NCI-H1694 (cell line): ENCODE measurements at regions not wholly inside any gene's neighbourhood (a gene's known extent, or its start where the extent isn't known, plus 50 kb on each side); places are given as distances from the start of the nearest gene placed in this dataset.

ENCODE experiments used
- DNase-seq: peaks from one replicate; lab custom pipeline; 2025; lab: John Stamatoyannopoulos, UW

DNA sequence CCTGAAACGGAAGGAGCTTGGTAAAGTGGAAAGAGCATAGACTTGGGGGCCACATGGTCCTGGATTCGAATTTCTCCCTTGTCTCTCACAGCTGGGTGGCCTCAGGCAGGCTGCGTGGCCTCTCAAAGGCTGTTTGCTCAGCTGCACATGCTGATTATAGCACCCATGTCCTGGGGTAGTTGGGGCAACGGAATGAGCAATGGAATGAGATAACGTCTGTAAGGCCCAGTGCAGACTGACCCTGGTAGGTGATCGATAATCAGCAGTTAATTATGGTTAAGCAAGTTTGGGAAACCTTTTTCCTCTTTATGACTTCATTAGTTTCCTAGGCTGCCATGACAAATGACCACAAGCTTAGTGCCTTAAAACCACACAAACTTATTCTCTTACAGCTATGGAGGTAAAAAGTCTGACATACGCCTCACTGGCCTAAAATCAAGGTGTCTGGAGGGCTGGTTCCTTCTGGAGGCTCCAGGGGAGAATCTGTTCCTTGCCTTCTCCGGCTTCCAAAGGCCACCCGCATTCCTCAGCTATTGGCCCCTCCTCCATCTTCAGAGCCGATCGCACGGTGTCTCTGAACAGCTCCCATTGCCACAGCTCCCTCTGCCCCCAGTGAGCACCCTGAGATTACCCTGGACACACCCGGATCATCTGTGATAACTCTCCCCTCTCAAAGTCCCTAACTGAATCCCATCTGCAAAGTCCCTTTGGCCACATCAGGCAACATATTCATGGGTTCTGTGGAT is 294.9 kb upstream of the FOXF1 start:
- no peak for DNase-seq

DNA sequence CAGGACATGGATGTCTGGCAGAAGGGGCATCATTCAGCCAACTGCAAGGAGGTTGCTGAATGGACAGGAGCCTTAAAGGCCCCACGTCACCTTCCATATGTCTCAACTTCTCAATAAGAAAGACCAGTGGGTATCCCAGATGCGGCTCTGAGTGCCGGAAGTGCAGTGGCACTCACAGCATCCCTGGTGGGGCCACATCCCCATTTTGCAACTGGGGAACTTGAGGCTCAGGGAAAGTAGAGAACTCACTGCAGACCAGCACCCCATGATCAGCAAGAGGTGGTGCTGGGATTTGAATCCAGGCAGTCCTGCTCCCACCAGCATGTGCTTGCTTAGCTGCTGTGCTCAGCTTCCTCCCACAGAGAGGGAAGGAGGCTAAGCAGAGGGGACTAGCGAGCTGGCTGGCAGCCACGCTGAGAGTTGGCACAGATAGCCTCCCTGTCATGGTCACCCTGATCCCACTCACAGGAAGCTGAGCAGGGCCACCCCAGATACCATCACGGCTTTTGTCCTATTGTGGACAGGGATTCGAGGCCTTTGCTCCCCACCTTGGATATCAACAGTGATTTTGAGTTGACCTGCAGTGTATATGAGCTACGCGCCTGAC is 294.2 kb upstream of the FOXF1 start:
- DNase-seq: no peak

DNA sequence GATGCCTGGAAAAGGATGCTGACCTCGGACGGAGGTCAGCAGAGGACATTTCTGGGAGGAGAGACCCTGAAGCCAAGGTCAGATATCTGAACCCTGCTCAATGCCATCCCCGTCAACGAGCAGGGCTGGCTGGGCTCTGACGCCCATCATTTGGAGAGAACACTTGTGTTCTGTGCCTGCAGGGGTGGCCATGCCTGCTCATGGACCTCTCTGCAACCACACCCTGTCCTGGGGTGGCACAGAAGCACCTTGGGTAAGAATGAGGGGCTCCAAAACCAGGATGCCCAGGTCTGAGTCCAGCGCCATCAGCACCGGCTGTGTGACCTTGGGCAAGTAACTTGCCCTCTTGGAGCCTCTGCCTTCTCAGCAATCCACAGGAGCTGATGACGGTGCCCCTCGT is 293.7 kb upstream of the FOXF1 start:
- DNase-seq: no peak

DNA sequence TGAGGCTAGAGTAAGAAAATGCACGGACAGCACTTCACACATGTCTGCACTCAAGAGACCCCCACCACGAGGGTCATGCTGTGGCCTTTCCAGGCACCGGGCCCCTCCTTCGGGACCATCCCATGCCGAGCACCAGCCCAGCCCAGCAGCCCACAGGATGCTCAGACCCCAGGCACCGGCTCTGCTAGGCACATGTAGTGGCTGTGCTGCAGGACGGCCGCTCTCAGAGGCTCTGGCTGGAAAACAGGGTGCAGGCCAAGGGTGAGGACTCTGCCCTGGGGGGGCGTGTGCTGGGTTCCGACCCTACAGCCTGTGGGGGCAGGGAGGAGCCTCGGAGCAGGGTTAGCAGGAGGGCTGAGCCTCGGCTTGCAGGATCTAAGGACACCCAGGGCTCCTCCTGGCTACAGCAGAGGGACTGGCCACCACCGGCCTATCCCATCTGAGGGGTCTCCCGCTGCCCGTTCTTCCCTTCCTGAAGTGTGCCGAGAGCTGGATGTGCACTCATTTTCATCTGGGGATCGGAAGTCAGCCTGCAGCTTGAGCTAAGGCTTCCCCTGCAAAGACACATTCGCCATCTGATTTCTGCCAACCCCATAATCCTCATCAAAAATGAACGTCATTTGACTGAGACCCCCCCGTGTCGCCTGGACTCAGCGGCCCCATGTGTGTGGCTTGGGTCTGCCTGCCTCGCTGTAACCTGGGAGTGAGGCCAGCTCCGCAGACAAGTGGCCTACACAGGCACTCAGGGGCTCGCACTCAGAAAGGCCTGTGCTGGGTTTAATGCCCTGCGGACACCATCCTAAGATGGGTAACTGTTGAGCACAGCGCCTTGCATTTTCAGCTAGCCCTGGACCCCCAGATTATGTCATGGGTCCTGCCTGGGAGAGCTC is 293.1 kb upstream of the FOXF1 start:
- no peak for DNase-seq

DNA sequence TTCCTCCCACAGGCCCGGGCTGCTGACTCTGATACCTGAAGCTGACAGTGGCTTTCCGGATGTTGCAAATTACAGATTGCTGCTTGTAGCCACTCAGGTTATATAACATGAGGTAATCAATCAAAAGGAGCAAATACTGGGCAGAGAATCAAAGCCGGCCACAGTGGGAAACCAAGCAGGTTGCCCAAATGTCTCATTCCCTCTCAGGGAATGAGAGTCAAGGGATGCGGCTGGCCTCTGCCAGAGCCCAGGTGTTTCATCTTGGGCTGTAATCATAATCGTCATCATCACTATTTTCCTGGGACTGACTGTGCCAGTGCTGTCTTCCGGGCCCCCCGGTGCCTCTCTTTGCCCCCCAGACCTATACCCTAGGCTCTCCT is 292.4 kb upstream of the FOXF1 start:
- DNase-seq: no peak

DNA sequence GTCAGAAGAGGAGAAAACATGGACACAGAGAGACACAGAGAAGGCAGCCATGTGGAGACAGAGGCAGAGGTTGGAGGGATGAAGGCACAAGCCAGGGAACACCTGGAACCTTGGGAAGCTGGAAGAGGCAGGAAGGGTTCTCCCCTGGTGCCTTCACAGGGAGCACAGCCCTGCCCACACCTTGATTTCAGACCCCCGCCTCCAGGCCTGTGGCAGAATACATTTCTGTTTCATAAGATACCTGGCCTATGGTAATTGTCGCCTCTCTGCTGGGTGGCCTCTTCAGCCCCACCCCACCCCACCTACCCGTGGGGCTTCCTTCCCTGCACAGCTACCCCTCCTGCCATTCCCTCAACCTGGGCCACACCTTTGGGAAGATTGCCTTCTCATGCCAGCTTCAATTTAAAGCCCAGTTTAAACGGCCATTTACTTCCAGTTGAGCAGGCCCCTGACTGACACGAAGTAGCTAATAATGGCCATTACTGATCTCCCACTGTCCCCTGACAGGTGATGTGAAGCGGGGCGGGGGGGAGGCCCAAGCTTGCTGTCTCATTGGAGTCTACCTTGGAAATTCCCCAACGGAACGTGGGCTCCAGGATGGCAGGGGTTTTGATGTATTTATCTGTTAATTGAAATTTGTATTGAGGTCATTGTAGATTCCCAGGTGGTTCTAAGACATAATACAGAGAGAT is 291.7 kb upstream of the FOXF1 start:
- DNase-seq: no peak

DNA sequence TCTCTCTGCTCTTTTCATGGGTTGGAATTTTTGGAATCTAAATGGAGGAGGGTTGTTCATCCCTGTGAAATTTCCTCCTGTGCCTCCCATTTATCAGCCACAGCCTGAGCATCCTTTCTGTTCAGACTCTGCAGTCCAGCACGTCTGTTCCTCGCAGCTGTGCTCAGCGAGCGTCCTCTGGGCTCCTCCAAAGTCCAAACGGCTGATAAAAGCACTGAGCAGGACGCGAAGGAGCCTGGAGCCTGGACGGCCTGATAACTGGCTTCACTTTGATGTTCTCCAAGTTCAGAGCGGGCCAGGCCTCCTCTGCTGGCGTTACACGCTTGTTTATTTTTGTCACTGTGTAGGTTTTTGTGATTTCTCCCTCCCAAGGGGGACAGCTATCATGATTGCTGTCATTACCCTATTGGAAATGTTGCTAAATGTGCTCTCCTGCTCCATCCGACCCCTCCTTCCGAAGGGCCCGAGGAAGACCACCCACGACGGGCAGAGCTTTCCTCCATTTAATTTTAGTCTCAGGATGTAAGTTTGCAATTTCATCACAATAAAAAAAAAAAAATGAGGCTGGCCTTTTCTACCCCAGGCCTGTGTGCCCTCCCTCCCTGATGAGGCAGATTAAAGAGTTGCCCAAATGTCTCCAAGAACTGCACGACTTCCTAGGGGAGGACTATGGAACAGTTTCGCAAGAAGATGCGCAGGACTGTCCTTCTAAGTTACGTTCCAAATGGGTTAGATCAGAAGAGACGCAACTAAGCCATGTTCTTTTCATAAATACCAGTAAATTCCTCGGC is 290.5 kb upstream of the FOXF1 start:
- no peak for DNase-seq

DNA sequence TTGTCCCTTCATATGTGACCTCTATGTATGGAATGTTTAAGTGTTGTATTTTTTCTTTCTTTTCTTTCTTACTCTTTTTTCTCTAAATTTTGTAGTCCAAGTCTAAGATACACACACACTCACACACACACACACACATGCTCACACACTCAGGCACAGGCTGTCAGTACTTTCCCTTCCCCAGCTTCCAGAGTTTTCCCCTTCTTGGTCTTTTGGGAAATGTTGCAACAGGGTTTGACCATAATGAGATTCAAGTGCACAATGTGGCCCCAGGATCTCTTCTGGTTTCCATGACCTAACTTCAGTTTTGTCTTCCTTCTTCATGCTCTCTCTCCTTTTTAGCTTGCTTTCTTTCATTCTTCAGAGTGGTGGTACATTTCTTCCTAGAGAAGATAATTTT is 289.8 kb upstream of the FOXF1 start:
- no peak for DNase-seq

DNA sequence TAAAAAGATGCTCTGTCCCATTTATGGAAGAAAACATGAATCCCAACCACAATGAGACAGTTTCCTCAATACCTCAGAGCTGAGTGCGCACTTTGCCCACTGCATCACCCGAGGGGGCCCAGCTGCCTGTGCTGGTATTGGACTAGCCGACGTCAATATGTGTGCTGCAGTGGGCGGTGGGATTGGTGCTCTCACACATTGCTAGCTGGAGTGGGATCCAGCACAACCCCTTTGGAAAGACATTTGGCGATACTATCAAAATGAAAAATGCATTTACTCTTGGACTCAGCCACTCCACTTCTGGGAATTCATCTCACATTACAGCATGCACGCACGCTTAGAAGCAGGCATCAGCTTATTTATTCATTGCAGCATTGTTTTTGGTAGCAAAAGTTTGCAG is 289.2 kb upstream of the FOXF1 start:
- no peak for DNase-seq

DNA sequence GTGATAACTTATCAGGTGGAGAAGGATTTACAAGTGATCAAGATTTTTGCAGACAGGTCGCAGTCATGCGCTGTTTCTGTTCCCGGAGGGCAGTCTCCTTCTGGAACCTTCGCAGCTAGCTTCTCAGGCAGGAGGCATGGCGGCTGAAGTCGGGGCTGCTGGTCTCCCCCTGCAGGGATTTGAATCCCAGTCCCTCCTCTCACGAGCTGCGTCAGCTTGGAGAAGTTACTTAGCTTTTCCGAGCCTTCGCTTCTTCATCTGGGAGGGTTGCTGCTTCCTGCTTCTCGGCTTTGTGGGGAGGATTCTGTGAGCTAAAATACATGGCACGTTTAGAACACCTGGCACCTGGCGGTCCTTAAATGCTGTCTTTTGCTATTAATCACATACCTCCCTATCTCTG is 287.8 kb upstream of the FOXF1 start:
- no peak for DNase-seq

DNA sequence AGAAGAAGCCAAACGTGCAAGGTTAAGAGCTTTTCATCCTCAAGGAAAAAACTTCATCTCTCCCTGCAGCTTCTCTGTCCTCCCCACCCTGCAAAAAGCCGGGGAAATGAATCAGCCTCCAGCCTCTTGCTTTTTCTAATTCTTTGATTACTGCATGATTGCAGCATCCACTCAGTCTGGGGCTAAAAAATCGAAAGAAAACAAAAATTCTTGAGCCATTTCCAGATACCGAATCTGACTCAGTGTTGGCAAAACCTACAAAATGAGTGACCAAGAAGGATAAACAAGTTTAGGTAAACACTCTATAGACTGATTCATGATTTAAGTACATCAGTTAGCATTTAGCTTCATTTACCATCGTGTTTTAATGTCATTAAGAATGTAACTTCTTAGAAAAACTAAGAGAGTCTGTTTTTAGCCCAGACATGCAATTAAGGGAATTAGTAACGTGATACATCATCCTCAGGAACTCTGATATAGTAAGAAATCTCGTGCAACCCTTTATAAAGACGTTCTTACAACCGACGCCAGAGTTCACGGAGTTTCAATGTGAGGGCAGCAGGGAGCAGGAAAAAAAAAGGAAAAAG is 287.3 kb upstream of the FOXF1 start:
- DNase-seq: no peak

DNA sequence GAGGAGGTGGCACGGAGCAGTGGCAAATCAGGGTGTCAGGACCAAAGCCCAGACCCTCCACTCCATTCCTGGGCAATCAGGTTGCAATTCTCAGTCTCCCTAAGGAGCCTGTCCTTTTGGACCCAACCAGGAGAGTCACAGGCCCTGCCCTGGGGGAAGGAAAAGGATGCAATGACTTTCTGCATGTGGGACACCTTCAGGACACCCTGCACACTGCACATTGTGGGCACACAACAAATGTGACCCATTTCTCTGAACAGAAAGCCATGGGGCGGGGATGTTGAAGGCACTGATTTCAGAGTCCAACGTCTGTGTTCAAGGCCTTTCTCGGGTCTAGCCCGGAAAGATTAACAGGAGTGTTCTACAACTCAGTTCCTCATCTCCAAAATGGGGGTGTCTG is 286.2 kb upstream of the FOXF1 start:
- no peak for DNase-seq

DNA sequence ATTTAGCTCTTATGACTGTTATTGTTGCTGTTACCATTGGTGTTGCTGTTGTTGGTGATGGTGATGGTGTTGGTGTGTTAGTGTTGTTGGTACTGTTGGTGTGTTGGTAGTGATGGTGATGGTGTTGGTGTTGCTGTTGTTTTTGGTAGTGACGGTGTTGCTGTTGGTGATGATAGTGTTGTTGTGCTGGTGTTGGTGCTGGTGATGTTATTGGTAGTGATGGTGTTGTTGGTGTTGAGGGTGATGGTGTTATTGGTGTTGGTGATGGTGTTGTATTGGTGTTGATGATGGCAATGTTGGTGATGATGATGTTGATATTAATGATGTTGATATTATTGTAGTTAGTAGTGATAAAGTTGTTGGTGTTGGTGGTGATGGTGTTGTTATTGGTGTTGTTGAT is 285.7 kb upstream of the FOXF1 start:
- no peak for DNase-seq

DNA sequence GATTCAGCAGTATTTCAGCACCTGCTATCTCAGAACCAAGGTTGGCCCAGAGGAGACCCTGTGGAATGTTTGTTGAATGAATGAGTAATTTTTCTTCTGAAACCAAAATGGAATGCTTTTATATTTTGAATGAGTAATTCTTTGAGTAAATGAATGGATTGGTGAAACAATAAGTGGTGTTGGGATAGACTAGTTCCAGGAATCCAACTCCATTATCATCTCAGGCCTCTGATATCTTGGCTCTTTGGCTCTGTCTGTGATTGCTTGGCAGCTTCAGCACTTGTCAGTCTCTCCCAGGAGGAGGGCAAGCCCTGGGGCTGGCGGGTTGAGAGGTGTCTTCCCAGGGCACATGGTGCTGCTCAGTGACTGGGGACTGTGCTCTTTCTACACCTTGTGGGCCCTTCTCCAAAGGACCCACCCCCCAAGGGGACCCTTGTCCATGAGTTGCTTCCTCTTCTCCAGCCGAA is 284.4 kb upstream of the FOXF1 start:
- no peak for DNase-seq

DNA sequence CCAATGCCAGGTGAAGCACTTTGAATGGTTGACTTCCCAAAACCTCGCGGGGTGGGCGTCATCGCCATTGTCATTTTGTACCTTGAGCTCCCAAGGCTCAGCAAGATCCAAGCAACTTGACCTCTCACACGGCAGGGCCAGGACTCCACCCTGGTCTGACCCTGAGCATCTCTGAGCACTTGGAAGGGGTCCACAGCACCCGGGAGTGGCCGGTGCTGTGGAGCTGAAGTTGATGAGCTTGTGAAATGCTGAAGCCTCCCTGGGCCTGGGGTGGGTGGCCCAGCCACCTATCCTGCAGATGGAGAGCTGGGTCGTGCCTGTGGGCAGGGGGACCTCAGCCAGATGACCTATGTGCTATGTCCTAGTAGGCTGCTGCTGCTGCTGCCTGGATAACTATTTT is 283.3 kb upstream of the FOXF1 start:
- no peak for DNase-seq

DNA sequence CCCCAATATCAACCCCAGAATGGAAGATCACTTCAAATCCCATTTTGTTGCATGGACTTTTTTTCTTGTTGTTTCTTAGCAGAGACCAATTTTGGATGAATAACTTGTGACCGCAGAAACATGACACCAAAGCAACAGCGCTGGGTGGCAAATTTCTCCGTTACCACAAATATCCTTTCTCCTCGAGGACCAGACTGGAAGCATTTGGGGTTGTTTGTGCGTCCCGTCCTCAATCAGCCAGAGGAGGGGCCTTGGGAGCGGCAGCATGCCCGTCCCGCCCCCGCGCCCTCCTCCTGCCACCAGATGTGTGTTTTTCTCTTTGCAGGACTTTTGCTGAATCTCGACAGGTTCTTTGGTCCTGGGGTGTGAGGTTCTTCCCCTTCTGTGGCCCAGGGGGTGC is 282.5 kb upstream of the FOXF1 start:
- no peak for DNase-seq

DNA sequence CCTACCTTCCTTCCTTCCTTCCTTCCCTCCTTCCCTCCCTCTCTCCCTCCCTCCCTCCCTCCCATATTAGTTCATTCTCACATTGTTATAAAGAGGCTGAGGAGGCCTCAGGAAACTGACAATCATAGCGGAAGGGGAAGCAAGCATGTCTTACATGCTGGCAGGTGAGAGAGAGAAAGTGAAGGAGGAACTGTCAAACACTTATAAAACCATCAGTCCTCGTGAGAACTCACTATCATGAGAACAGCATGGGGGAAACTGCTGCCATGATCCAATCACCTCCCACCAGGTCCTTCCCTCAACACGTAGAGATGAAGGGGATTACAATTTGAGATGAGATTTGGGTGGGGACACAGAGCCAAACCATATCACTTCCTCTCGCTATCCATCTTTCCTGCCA is 281.6 kb upstream of the FOXF1 start:
- no peak for DNase-seq

DNA sequence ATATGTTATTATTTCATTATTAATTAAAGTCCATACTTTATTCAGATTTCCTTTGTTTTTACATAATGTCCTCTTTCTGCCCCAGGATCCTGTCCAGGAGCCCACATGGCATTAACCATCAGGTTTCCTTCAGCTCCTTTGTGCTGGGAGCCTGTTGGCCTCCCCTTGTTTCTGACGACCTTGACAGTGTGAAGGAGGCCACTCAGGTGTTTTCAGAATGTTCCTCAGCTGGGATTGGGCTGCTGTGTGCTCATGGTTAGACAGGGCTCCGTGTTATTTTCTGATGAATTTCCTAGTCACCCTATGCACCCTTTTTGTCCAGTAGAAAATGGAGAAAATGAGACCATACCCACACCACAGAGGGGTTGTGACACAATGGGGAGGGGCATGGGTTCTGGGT is 281.0 kb upstream of the FOXF1 start:
- no peak for DNase-seq

DNA sequence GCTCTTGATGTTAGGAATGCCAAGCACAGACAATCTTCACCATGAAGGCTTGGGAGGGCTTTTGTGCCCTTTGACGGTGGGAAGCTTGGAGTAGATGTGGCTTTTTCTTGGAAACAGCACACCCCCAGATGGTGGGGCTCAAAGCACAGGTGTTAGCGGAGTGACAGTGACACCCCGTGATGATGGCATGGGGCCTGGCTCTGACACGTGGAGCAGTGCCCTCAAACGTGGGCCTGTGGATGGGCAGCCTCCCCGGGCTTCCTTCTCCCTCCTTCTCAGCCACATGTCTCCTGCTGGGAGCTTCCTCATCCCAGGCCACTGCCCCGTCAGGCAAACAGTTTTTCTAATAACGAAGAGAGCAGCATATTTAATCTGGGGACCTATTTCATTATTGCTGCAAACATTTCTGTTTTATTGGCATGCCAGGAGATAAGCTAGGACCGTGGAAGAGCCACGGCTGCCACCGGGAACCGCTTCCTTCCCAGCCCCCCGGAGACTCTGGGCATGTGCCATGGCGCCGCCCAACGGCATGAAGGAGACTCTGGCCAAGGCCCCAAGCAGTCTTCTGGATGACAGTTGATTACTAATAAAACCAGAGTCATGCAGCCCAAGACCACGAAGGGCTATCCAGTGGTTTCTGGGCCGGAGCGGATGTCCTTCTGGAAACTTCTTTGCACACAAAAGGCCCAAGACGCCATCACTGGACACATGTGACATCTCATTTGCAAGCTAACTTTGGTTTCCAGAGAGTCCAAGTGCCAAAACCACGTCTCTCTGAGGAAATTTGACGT is 280.3 kb upstream of the FOXF1 start:
- no peak for DNase-seq

DNA sequence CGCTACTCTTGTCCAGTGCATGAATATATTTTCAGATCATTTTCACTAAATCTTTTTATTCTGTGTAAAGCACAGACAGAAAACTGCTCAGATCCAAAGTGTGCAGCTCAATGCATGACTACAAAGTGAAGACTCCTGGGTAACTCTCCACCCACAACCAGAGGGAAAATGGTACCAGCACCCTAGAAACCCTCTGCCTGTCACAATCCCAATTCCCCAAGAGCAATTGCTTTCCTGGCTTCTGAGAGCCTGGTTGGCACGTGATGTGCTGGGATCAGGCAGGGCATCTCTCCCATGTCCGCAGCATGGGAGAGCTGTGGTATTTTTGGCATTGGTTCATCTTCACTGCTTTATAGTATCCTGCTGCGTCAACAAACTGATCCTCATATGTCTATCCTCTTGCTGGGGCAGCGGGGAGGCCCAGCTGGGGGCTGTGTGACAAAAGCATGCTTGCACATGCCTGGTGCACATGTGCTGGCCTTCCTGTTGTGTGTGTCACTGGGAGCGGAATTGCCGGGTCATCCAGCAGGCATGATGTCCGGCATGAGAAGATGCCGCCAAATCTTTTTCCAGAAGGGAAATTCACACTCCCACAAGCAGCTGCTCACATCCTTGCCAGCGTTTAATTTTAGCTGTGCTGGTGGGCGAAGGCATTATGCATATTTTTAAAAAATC is 278.9 kb upstream of the FOXF1 start:
- DNase-seq: no peak
